OCI-LY7 (cell line): ENCODE measurements at regions not wholly inside any gene's neighbourhood (a gene's known extent, or its start where the extent isn't known, plus 50 kb on each side); places are given as distances from the start of the nearest gene placed in this dataset.

Experiments used
- BruUV-seq: library from RNA; stranded (reverse); fragments of 400-500 nt; replicated peaks from 2 replicates; lab custom pipeline; 2021; lab: Mats Ljungman, UMichigan
- CTCF ChIA-PET: fragments of 300-600 bp; sonication (Branson Sonifier 250); formaldehyde crosslinking; loops from one replicate; lab custom pipeline; 2022; ENCODE audit warnings: antibody characterized with exemption; ENCODE audit not compliant: unreplicated experiment; lab: Charles Lee
- POLR2A ChIA-PET: fragments of 300-600 bp; sonication (Branson Sonifier 250); formaldehyde crosslinking; loops from one replicate; lab custom pipeline; 2022; ENCODE audit warnings: antibody characterized with exemption; lab: Charles Lee
- DNase-seq: peaks from one replicate; pipeline ENCODE4 v3.0.0-alpha.2; 2015; ENCODE audit warnings: low spot score
- H2AFZ ChIP-seq: fragments of 200-600 bp; sonication (generic), shearing (Covaris generic); 2 replicates; pipeline ENCODE4 v1.6.1; 2014; ENCODE audit warnings: mild to moderate bottlenecking, antibody characterized with exemption, low read length, moderate library complexity
- H3K27ac ChIP-seq: fragments of 200-600 bp; sonication (generic); 2 replicates; pipeline ENCODE4 v1.5.1; 2014; ENCODE audit warnings: mixed run types, low read depth, mild to moderate bottlenecking, moderate library complexity, low read length, inconsistent platforms; ENCODE audit not compliant: poor library complexity, severe bottlenecking
- H3K36me3 ChIP-seq: fragments of 200-600 bp; sonication (generic); 2 replicates; pipeline ENCODE4 v1.6.1; 2014; ENCODE audit warnings: mild to moderate bottlenecking, antibody characterized with exemption, low read length, moderate library complexity, mixed read lengths; ENCODE audit not compliant: insufficient read depth
- H3K4me1 ChIP-seq: fragments of 200-600 bp; sonication (generic); 2 replicates; pipeline ENCODE4 v1.5.1; 2014; ENCODE audit warnings: mild to moderate bottlenecking, low read length; ENCODE audit not compliant: insufficient read depth, poor library complexity, severe bottlenecking
- H3K4me2 ChIP-seq: fragments of 200-600 bp; sonication (generic); 2 replicates; pipeline ENCODE4 v1.6.1; 2014; ENCODE audit warnings: mild to moderate bottlenecking, low read length
- H3K4me3 ChIP-seq: fragments of 200-600 bp; sonication (generic); 2 replicates; pipeline ENCODE4 v1.5.1; 2014; ENCODE audit warnings: mild to moderate bottlenecking, low read depth, low read length; ENCODE audit not compliant: poor library complexity, severe bottlenecking
- H3K79me2 ChIP-seq: fragments of 200-600 bp; sonication (generic); 2 replicates; pipeline ENCODE4 v1.6.1; 2016; ENCODE audit warnings: low read depth, mild to moderate bottlenecking, low read length, moderate library complexity, mixed read lengths; ENCODE audit not compliant: insufficient read depth
- H3K9me2 ChIP-seq: fragments of 200-600 bp; sonication (generic); 2 replicates; pipeline ENCODE4 v1.6.1; 2016; ENCODE audit warnings: mild to moderate bottlenecking, low read length, mixed read lengths; ENCODE audit not compliant: insufficient read depth
- H3K9me3 ChIP-seq: fragments of 200-600 bp; sonication (generic); 2 replicates; pipeline ENCODE4 v1.6.1; 2014; ENCODE audit warnings: mild to moderate bottlenecking, mixed run types, low read length, mixed read lengths
- H4K20me1 ChIP-seq: fragments of 200-600 bp; sonication (generic); 2 replicates; pipeline ENCODE4 v1.6.1; 2014; ENCODE audit warnings: mild to moderate bottlenecking, antibody characterized with exemption, low read length, moderate library complexity, mixed read lengths; ENCODE audit not compliant: insufficient read depth
- CTCF ChIP-seq: fragments of 200-600 bp; sonication (generic); conservative IDR thresholded peaks from 2 replicates; pipeline ENCODE4 v1.5.1; 2014; ENCODE audit warnings: mild to moderate bottlenecking, antibody characterized with exemption, low read length, moderate library complexity, mixed read lengths
- EZH2phosphoT487 ChIP-seq: fragments of 200-600 bp; sonication (generic); IDR thresholded peaks from 2 replicates; pipeline ENCODE4 v1.6.1; 2018; ENCODE audit warnings: low read depth, borderline replicate concordance, mild to moderate bottlenecking, mixed run types, antibody characterized with exemption, low read length, moderate library complexity, mixed read lengths
- intact Hi-C: fragments of 100-400 bp; cut with micrococcal nuclease; formaldehyde crosslinking; loops from one replicate; pipeline ENCODE4 v1.10.0; 2022; ENCODE audit not compliant: unreplicated experiment

GRCh38 chr11:122264121-122264520, 148.1 kb upstream of the BLID start:
- no peaks in the 10 kb centered on the region for H3K36me3 ChIP-seq
- DNase-seq: no peak
- POLR2A ChIA-PET: no interaction called here
- intact Hi-C loops: no loop called here
- no peaks in the 10 kb centered on the region for H3K4me1 ChIP-seq
- no peaks in the 10 kb centered on the region for H3K9me2 ChIP-seq
- no peak overlapping the region for H3K4me3 ChIP-seq
- H3K4me2 ChIP-seq: no peak overlapping the region
- H3K9me3 ChIP-seq: no peaks in the 10 kb centered on the region
- BruUV-seq: no TSS peak
- CTCF ChIA-PET: no interaction called here
- H2AFZ ChIP-seq: no peak overlapping the region
- H3K79me2 ChIP-seq: no peaks in the 10 kb centered on the region
- no peaks in the 10 kb centered on the region for H4K20me1 ChIP-seq
- no peak overlapping the region for H3K27ac ChIP-seq
- TF ChIP-seq CTCF (no peak), EZH2phosphoT487 (no peak)

- CTCF ChIA-PET: no interaction called here
Measured at GRCh38 chr11:122261546-122261945, 145.5 kb upstream of the BLID start.

More at GRCh38 chr11:122261546-122261945, 145.5 kb upstream of the BLID start:
- POLR2A ChIA-PET: interaction anchor here (0.6 kb wide), 1 partner anchor 261 kb away, joined by 3 read pairs; no protein-coding TSS in a partner anchor
- Histone ChIP-seq H3K36me3 (no peaks in the 10 kb centered on the region), H3K9me3 (no peaks in the 10 kb centered on the region), H3K27ac (no peak overlapping the region), H3K4me1 (no peaks in the 10 kb centered on the region), H3K4me2 (no peak overlapping the region), H3K79me2 (no peaks in the 10 kb centered on the region), H2AFZ (no peak overlapping the region), H3K4me3 (no peak overlapping the region), H4K20me1 (no peaks in the 10 kb centered on the region), H3K9me2 (no peaks in the 10 kb centered on the region)
- TF ChIP-seq CTCF (no peak), EZH2phosphoT487 (no peak)
- BruUV-seq: no TSS peak
- intact Hi-C loops: no loop called here
- no peak for DNase-seq
